K562 (cell line): ENCODE measurements at regions not wholly inside any gene's neighbourhood (a gene's known extent, or its start where the extent isn't known, plus 50 kb on each side); places are given as distances from the start of the nearest gene placed in this dataset.
A peak's percentile ranks its signal among the peaks of the same experiment; 100 is the strongest.

Source experiments
- ATAC-seq: fragments of 200-7000 bp; cut with Tn5 transposase; 3 replicates; pipeline ENCODE4 v1.9.1; 2020; ENCODE audit warnings: moderate library complexity
- BruUV-seq: library from RNA; stranded (reverse); fragments of 400-500 nt; replicated peaks from 2 replicates; lab custom pipeline; 2021; lab: Mats Ljungman, UMichigan
- CTCF ChIA-PET: fragments of 300-600 bp; formaldehyde crosslinking; extraction: SDS; loops from one replicate; lab custom pipeline; 2021; ENCODE audit warnings: low intra/inter-chr PET ratio; lab: Yijun Ruan, JAX
- POLR2A ChIA-PET: fragments of 300-600, 350-650 bp; sonication (Branson Sonifier 250); formaldehyde crosslinking; extraction: SDS; loops from one replicate; lab custom pipeline; 2021; ENCODE audit warnings: antibody characterized with exemption, inconsistent platforms; lab: Yijun Ruan, JAX
- DNase-seq, 4 experiments: peaks; one replicate each; pipeline versions ENCODE4 v3.0.0 to v3.0.0-alpha.2; 2011 to 2018; ENCODE audit warnings: low spot score in 3 of 4, mixed read lengths in 3 of 4; ENCODE audit errors: extremely low read depth in 1 of 4
- FAIRE-seq: peaks from 2 replicates; lab custom pipeline; 2011; peaks lifted over from hg19 to GRCh38; lab: Jason Lieb, UNC
- H2AFZ ChIP-seq: 2 replicates; pipeline ENCODE4 v1.6.0; 2011; ENCODE audit warnings: low read depth, low read length, control low read depth, inconsistent platforms
- H3K27ac ChIP-seq: fragments of 200-600 bp; 3 replicates; pipeline ENCODE4 v1.8.0; 2011; ENCODE audit warnings: low read depth, mild to moderate bottlenecking, control low read depth, inconsistent platforms, low read length, moderate library complexity, mixed read lengths; ENCODE audit errors: extremely low read depth
- H3K27me3 ChIP-seq, 2 experiments: fragments of 300-600 bp in 1 of 2; 2 replicates in 1 of 2; 3 replicates in 1 of 2; pipeline versions ENCODE4 v1.6.0 to v1.8.0; 2011; ENCODE audit warnings: inconsistent platforms in 2 of 2, low read length in 2 of 2, mild to moderate bottlenecking in 1 of 2, mixed read lengths in 1 of 2, moderate library complexity in 1 of 2; ENCODE audit not compliant: control insufficient read depth in 2 of 2, insufficient read depth in 2 of 2
- H3K36me3 ChIP-seq: fragments of 300-600 bp; 3 replicates; pipeline ENCODE4 v1.8.0; 2011; ENCODE audit warnings: mild to moderate bottlenecking, low read length, inconsistent platforms; ENCODE audit not compliant: control insufficient read depth, insufficient read depth
- H3K4me1 ChIP-seq, 2 experiments: fragments of 200-600 bp in 1 of 2; replicated peaks in 1 of 2; 2 replicates in 1 of 2; 3 replicates in 1 of 2; pipeline versions ENCODE4 v1.5.1 to v1.8.0; 2011; ENCODE audit warnings: inconsistent platforms in 2 of 2, low read length in 2 of 2, mild to moderate bottlenecking in 1 of 2, mixed read lengths in 1 of 2, moderate library complexity in 1 of 2; ENCODE audit not compliant: control insufficient read depth in 2 of 2, insufficient read depth in 2 of 2
- H3K4me2 ChIP-seq: 2 replicates; pipeline ENCODE4 v1.6.1; 2011; ENCODE audit warnings: low read length, control low read depth, inconsistent platforms, mixed read lengths; ENCODE audit not compliant: insufficient read depth
- H3K4me3 ChIP-seq: fragments of 200-600 bp; sonication (generic), shearing (Covaris generic); 2 replicates; pipeline ENCODE4 v1.5.1; 2016; ENCODE audit warnings: control low read depth, inconsistent platforms
- H3K79me2 ChIP-seq: fragments of 200-600 bp; 3 replicates; pipeline ENCODE4 v1.8.0; 2011; ENCODE audit warnings: low read length, inconsistent platforms; ENCODE audit not compliant: control insufficient read depth, insufficient read depth
- H3K9ac ChIP-seq, 2 experiments: 2 replicates each; pipeline versions ENCODE4 v1.6.0 to v1.6.1; 2011; ENCODE audit warnings: low read depth in 2 of 2, low read length in 2 of 2, control low read depth in 1 of 2, inconsistent platforms in 1 of 2, mild to moderate bottlenecking in 1 of 2, mixed read lengths in 1 of 2; ENCODE audit not compliant: insufficient read depth in 1 of 2
- H3K9me1 ChIP-seq: one replicate; pipeline ENCODE4 v1.6.0; 2011; ENCODE audit warnings: inconsistent platforms, mild to moderate bottlenecking, low read length, moderate library complexity; ENCODE audit not compliant: control insufficient read depth, insufficient read depth
- H3K9me3 ChIP-seq: replicated peaks from 2 replicates; pipeline ENCODE4 v1.5.1; 2011; ENCODE audit warnings: low read depth, low read length, inconsistent platforms; ENCODE audit not compliant: control insufficient read depth, insufficient read depth
- H4K20me1 ChIP-seq: replicated peaks from 2 replicates; pipeline ENCODE4 v1.6.1; 2011; ENCODE audit warnings: low read length, inconsistent platforms, mixed read lengths; ENCODE audit not compliant: control insufficient read depth, insufficient read depth
- ZNF274 ChIP-seq: IDR thresholded peaks from 2 replicates; pipeline ENCODE4 v1.6.1; 2011; ENCODE audit warnings: low read depth, mild to moderate bottlenecking, low read length, moderate library complexity, borderline replicate concordance
- WGBS: fragments of 100-300 bp; shearing (Covaris generic); methylation state at CpG from one replicate; pipeline ENCODE4 v1.1.6; 2016; ENCODE audit warnings: low coverage, mixed read lengths; ENCODE audit not compliant: insufficient coverage; ENCODE audit errors: missing lambda C conversion rate; 5-methylcytosine and 5-hydroxymethylcytosine counted together
- in situ Hi-C: fragments of 300-500 bp; cut with MboI; formaldehyde crosslinking; loops from 4 replicates; pipeline ENCODE4 v1.15.0; 2018; ENCODE audit warnings: inconsistent platforms, mixed read lengths
- intact Hi-C: fragments of 100-400 bp; cut with micrococcal nuclease; formaldehyde crosslinking; loops from 2 replicates; pipeline ENCODE4 v1.14.2; 2022
- TF ChIP-seq, protein P1 (sequence below), 2 experiments: fragments of 450-650 bp in 1 of 2; IDR thresholded peaks; 2 replicates each; pipeline ENCODE4 v1.6.1; 2011 to 2017; ENCODE audit warnings: low read depth in 2 of 2, antibody characterized with exemption in 1 of 2, borderline replicate concordance in 1 of 2, low read length in 1 of 2, mild to moderate bottlenecking in 1 of 2, mixed read lengths in 1 of 2; ENCODE audit not compliant: control insufficient read depth in 1 of 2
- TF ChIP-seq, protein P2 (sequence below): IDR thresholded peaks from 2 replicates; pipeline ENCODE4 v1.6.1; 2016; ENCODE audit warnings: missing genetic modification characterization, missing compliant biosample characterization

DNA sequence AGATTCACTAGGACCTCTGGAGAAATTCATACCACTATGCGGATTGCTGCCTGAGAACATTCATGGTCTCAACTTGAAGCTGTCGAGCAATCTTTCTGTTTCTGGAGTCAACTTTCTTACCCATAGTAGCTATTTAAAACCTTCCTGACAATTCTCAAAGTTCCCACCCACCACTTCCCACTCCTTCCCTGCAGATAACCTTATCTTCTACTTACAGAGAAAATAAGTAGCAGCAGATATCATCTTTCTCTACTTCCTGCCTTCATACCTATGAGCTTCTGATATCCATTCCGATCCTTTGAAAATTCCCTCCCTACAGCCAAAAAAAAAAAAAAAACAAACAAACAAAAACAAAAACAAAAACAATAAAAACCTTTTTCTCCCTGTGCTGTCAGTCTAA, 81.2 kb upstream of the CYRIA start (continued):
- TF ChIP-seq, protein P1, sequence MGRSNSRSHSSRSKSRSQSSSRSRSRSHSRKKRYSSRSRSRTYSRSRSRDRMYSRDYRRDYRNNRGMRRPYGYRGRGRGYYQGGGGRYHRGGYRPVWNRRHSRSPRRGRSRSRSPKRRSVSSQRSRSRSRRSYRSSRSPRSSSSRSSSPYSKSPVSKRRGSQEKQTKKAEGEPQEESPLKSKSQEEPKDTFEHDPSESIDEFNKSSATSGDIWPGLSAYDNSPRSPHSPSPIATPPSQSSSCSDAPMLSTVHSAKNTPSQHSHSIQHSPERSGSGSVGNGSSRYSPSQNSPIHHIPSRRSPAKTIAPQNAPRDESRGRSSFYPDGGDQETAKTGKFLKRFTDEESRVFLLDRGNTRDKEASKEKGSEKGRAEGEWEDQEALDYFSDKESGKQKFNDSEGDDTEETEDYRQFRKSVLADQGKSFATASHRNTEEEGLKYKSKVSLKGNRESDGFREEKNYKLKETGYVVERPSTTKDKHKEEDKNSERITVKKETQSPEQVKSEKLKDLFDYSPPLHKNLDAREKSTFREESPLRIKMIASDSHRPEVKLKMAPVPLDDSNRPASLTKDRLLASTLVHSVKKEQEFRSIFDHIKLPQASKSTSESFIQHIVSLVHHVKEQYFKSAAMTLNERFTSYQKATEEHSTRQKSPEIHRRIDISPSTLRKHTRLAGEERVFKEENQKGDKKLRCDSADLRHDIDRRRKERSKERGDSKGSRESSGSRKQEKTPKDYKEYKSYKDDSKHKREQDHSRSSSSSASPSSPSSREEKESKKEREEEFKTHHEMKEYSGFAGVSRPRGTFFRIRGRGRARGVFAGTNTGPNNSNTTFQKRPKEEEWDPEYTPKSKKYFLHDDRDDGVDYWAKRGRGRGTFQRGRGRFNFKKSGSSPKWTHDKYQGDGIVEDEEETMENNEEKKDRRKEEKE (IDR thresholded peaks at IDR 0.05; ENCODE audit: borderline replicate concordance in 1 of 2, control insufficient read depth in 1 of 2, low read depth in 2 of 2, low read length in 1 of 2): no peak

- CTCF ChIA-PET: no interaction called here
- 15% methylated on average over 3 of the region's 4 CpGs for WGBS
Observed at GRCh38 chr2:16746329-16746728, 80.7 kb upstream of the CYRIA start.

More at GRCh38 chr2:16746329-16746728, 80.7 kb upstream of the CYRIA start:
- no peaks in the 10 kb centered on the region for H3K9me1 ChIP-seq
- no peak overlapping the region for H3K9ac ChIP-seq
- H3K9me3 ChIP-seq: no peaks in the 10 kb centered on the region
- in situ Hi-C loops: no loop called here
- DNase-seq (no peak), FAIRE-seq (no peak), ATAC-seq (no peak)
- no peak overlapping the region for H3K27ac ChIP-seq
- H3K36me3 ChIP-seq: no peaks in the 10 kb centered on the region
- H3K4me3 ChIP-seq: no peak overlapping the region
- intact Hi-C loops: no loop called here
- no peaks in the 10 kb centered on the region for H3K79me2 ChIP-seq
- POLR2A ChIA-PET: no interaction called here
- no peak for TF ChIP-seq ZNF274
- TF ChIP-seq, protein P2, sequence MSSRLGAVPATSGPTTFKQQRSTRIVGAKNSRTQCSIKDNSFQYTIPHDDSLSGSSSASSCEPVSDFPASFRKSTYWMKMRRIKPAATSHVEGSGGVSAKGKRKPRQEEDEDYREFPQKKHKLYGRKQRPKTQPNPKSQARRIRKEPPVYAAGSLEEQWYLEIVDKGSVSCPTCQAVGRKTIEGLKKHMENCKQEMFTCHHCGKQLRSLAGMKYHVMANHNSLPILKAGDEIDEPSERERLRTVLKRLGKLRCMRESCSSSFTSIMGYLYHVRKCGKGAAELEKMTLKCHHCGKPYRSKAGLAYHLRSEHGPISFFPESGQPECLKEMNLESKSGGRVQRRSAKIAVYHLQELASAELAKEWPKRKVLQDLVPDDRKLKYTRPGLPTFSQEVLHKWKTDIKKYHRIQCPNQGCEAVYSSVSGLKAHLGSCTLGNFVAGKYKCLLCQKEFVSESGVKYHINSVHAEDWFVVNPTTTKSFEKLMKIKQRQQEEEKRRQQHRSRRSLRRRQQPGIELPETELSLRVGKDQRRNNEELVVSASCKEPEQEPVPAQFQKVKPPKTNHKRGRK (tag): peak; percentile 95
- H3K27me3 ChIP-seq: no peaks in the 10 kb centered on the region
- H4K20me1 ChIP-seq: no peaks in the 10 kb centered on the region
- peaks cover 13 to 31% of the 10 kb centered on the region in 2 experiments for H3K4me1 ChIP-seq
- 0 out of 2 replicates have a peak overlapping the region, but pooled peaks have one; percentile 17 for H2AFZ ChIP-seq
- BruUV-seq: no TSS peak
- no peak overlapping the region for H3K4me2 ChIP-seq
